GM21576 (cell line): ENCODE measurements at regions not wholly inside any gene's neighbourhood (a gene's known extent, or its start where the extent isn't known, plus 50 kb on each side); places are given as distances from the start of the nearest gene placed in this dataset.

ENCODE experiments used
- ATAC-seq: cut with Tn5 transposase; IDR thresholded peaks from one replicate; pipeline ENCODE4 v1.9.1; 2021; ENCODE audit warnings: mild to moderate bottlenecking, moderate library complexity; ENCODE audit not compliant: unreplicated experiment

GRCh38 chr5:106923409-106923808 is 747.3 kb downstream of the EFNA5 start:
- ATAC-seq = no peak

GRCh38 chr5:106921567-106921966 is 749.2 kb downstream of the EFNA5 start:
- no peak for ATAC-seq

GRCh38 chr5:106910486-106910885 is 760.3 kb downstream of the EFNA5 start:
- no peak for ATAC-seq

- ATAC-seq = no peak
Observed at GRCh38 chr5:106909716-106910115, 761.0 kb downstream of the EFNA5 start.

GRCh38 chr5:106907979-106908378 is 762.8 kb downstream of the EFNA5 start:
- no peak for ATAC-seq

- no peak for ATAC-seq
Observed at GRCh38 chr5:106906199-106906598, 764.5 kb downstream of the EFNA5 start.

GRCh38 chr5:106894964-106895363 is 775.8 kb downstream of the EFNA5 start:
- no peak for ATAC-seq

- no peak for ATAC-seq
Observed at GRCh38 chr5:106882035-106882434, 788.7 kb downstream of the EFNA5 start.

GRCh38 chr5:106880656-106881055 is 790.1 kb downstream of the EFNA5 start:
- ATAC-seq = no peak

GRCh38 chr5:106877881-106878280 is 792.9 kb downstream of the EFNA5 start:
- no peak for ATAC-seq

- ATAC-seq = no peak
Observed at GRCh38 chr5:106876665-106877194, 794.0 kb downstream of the EFNA5 start.

- no peak for ATAC-seq
Observed at GRCh38 chr5:106876298-106876622, 794.5 kb downstream of the EFNA5 start.

GRCh38 chr5:106875591-106876297 is 795.0 kb downstream of the EFNA5 start:
- ATAC-seq = no peak

GRCh38 chr5:106874974-106875373 is 795.8 kb downstream of the EFNA5 start:
- no peak for ATAC-seq

GRCh38 chr5:106874531-106874930 is 796.2 kb downstream of the EFNA5 start:
- no peak for ATAC-seq

- no peak for ATAC-seq
Observed at GRCh38 chr5:106873568-106873967, 797.2 kb downstream of the EFNA5 start.

- ATAC-seq = no peak
Observed at GRCh38 chr5:106865279-106865678, 805.5 kb downstream of the EFNA5 start.

- ATAC-seq = no peak
Observed at GRCh38 chr5:106862450-106863193, 808.1 kb downstream of the EFNA5 start.

- peak; percentile 56 for ATAC-seq
Observed at GRCh38 chr5:106860398-106861044, 810.2 kb downstream of the EFNA5 start.

- no peak for ATAC-seq
Observed at GRCh38 chr5:106858616-106859015, 812.1 kb downstream of the EFNA5 start.

GRCh38 chr5:106854922-106855321 is 815.8 kb downstream of the EFNA5 start:
- ATAC-seq = no peak
